ENCODE measurements at regions not wholly inside any gene's neighbourhood (a gene's known extent, or its start where the extent isn't known, plus 50 kb on each side); places are given as distances from the start of the nearest gene placed in this dataset.
"Not testable (repeated sequence)": the region's sequence is repeated elsewhere in the genome, so short reads cannot be mapped to it uniquely, and the experiment has no call there.

DNA sequence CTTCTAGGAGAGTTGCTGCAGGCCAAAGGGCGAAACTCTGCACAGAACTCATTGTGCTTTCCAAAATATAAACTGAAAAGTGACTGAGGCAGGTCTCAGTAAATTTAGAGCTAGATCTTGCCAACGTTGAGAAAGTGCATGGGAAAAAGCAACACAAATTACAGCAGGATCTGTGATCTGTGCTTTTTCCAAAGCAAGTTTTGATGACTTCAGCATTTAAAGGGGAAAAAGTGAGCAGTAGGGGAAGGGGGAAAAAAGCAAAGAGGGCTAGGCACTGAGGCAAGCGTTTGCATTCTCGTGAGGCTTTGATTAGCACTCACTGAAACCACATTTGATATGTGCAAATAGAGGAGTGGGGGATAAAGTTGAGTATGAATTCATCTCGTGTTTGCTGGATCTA lies 351.5 kb upstream of the NPAP1 start:
- TF ChIP-seq, protein P1, sequence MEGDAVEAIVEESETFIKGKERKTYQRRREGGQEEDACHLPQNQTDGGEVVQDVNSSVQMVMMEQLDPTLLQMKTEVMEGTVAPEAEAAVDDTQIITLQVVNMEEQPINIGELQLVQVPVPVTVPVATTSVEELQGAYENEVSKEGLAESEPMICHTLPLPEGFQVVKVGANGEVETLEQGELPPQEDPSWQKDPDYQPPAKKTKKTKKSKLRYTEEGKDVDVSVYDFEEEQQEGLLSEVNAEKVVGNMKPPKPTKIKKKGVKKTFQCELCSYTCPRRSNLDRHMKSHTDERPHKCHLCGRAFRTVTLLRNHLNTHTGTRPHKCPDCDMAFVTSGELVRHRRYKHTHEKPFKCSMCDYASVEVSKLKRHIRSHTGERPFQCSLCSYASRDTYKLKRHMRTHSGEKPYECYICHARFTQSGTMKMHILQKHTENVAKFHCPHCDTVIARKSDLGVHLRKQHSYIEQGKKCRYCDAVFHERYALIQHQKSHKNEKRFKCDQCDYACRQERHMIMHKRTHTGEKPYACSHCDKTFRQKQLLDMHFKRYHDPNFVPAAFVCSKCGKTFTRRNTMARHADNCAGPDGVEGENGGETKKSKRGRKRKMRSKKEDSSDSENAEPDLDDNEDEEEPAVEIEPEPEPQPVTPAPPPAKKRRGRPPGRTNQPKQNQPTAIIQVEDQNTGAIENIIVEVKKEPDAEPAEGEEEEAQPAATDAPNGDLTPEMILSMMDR (conservative IDR thresholded peaks at IDR 0.05), result not testable (repeated sequence)
- not testable (repeated sequence) for TF ChIP-seq EZH2 (IDR thresholded peaks at IDR 0.05; ENCODE audit: low read depth)

Measured in PC-9 (cell line).